GM12878 (cell line): ENCODE measurements at regions not wholly inside any gene's neighbourhood (a gene's known extent, or its start where the extent isn't known, plus 50 kb on each side); places are given as distances from the start of the nearest gene placed in this dataset.

Experiments used
- ATAC-seq: fragments of 200-7000 bp; cut with Tn5 transposase; 3 replicates; pipeline ENCODE4 v1.9.1; 2020; ENCODE audit warnings: mild to moderate bottlenecking, moderate library complexity
- BruUV-seq: library from RNA; stranded (reverse); fragments of 400-500 nt; replicated peaks from 2 replicates; lab custom pipeline; 2021; lab: Mats Ljungman, UMichigan
- CTCF ChIA-PET: fragments of 300-600 bp; sonication (Branson Sonifier 250); formaldehyde crosslinking; extraction: SDS; loops from one replicate; lab custom pipeline; 2021; ENCODE audit warnings: inconsistent platforms; lab: Yijun Ruan, JAX
- POLR2A ChIA-PET: fragments of 350-600 bp; formaldehyde crosslinking; extraction: SDS; loops from one replicate; lab custom pipeline; 2021; ENCODE audit warnings: inconsistent platforms; lab: Charles Lee
- RAD21 ChIA-PET: fragments of 300-600 bp; sonication (Branson Sonifier 250); formaldehyde crosslinking; loops from one replicate; lab custom pipeline; 2023; ENCODE audit warnings: antibody characterized with exemption; ENCODE audit not compliant: unreplicated experiment; lab: Charles Lee
- SMC1A ChIA-PET: fragments of 300-600 bp; sonication (Branson Sonifier 250); formaldehyde crosslinking; loops from one replicate; lab custom pipeline; 2023; ENCODE audit not compliant: unreplicated experiment, uncharacterized antibody; lab: Charles Lee
- DNase-seq: peaks from one replicate; pipeline ENCODE4 v3.0.0-alpha.2; 2011; ENCODE audit warnings: low read depth, low spot score
- FAIRE-seq: peaks from 3 replicates; lab custom pipeline; 2011; peaks lifted over from hg19 to GRCh38; lab: Jason Lieb, UNC
- H2AFZ ChIP-seq: 2 replicates; pipeline ENCODE4 v1.6.0; 2011; ENCODE audit warnings: low read depth, low read length, control low read depth; ENCODE audit not compliant: control insufficient read depth
- H3K27ac ChIP-seq: 2 replicates; pipeline ENCODE4 v1.5.1; 2011; ENCODE audit warnings: control low read depth; ENCODE audit not compliant: control insufficient read depth, insufficient read depth
- H3K27me3 ChIP-seq, 2 experiments: replicated peaks in 1 of 2; 2 replicates each; pipeline versions ENCODE4 v1.6.0 to v1.6.1; 2011; ENCODE audit warnings: low read length in 1 of 2; ENCODE audit not compliant: control insufficient read depth in 2 of 2, insufficient read depth in 2 of 2
- H3K36me3 ChIP-seq, 2 experiments: 2 replicates each; pipeline ENCODE4 v1.5.1; 2011; ENCODE audit warnings: low read length in 1 of 2; ENCODE audit not compliant: control insufficient read depth in 2 of 2, insufficient read depth in 2 of 2
- H3K4me1 ChIP-seq: 2 replicates; pipeline ENCODE4 v1.6.1; 2011; ENCODE audit warnings: mild to moderate bottlenecking, low read length, moderate library complexity, mixed read lengths; ENCODE audit not compliant: control insufficient read depth, insufficient read depth
- H3K4me2 ChIP-seq: 2 replicates; pipeline ENCODE4 v1.6.0; 2011; ENCODE audit warnings: control low read depth; ENCODE audit not compliant: control insufficient read depth, insufficient read depth
- H3K4me3 ChIP-seq: fragments of 200-600 bp; sonication (generic); 2 replicates; pipeline ENCODE4 v1.5.1; 2016
- H3K79me2 ChIP-seq: 2 replicates; pipeline ENCODE4 v1.6.0; 2011; ENCODE audit warnings: low read length; ENCODE audit not compliant: control insufficient read depth, insufficient read depth
- H3K9ac ChIP-seq: 2 replicates; pipeline ENCODE4 v1.8.0; 2011; ENCODE audit warnings: low read length, control low read depth, mixed read lengths; ENCODE audit not compliant: control insufficient read depth, insufficient read depth
- H3K9me3 ChIP-seq: replicated peaks from 3 replicates; pipeline ENCODE4 v1.5.1; 2011; ENCODE audit warnings: mild to moderate bottlenecking, low read length; ENCODE audit not compliant: control insufficient read depth, insufficient read depth
- H4K20me1 ChIP-seq: 2 replicates; pipeline ENCODE4 v1.6.0; 2011; ENCODE audit not compliant: control insufficient read depth, insufficient read depth
- BRCA1 ChIP-seq: IDR thresholded peaks from 2 replicates; pipeline ENCODE4 v1.6.1; 2011; ENCODE audit warnings: low read depth, low read length, improper control_type of control experiment
- CBX3 ChIP-seq: fragments of 200-600 bp; sonication (generic); IDR thresholded peaks from 2 replicates; pipeline ENCODE4 v1.6.1; 2016; ENCODE audit warnings: low read depth, borderline replicate concordance
- CHD1 ChIP-seq: IDR thresholded peaks from 2 replicates; pipeline ENCODE4 v1.6.1; 2012; ENCODE audit warnings: low read depth, low read length, improper control_type of control experiment
- CREB1 ChIP-seq: IDR thresholded peaks from 2 replicates; pipeline ENCODE4 v1.6.1; 2012; ENCODE audit warnings: low read depth, mild to moderate bottlenecking, inconsistent platforms
- DPF2 ChIP-seq: fragments of 450-650 bp; IDR thresholded peaks from 2 replicates; pipeline ENCODE4 v1.6.1; 2017; ENCODE audit warnings: mild to moderate bottlenecking
- ESRRA ChIP-seq: IDR thresholded peaks from 2 replicates; pipeline ENCODE4 v1.6.1; 2012; ENCODE audit warnings: mild to moderate bottlenecking, low read length, improper control_type of control experiment
- ETV6 ChIP-seq, 2 experiments: fragments of 450-650 bp in 1 of 2; IDR thresholded peaks in 1 of 2; conservative IDR thresholded peaks in 1 of 2; 2 replicates each; pipeline ENCODE4 v1.6.1; 2014; ENCODE audit warnings: antibody characterized with exemption in 1 of 2, borderline replicate concordance in 1 of 2, low read depth in 1 of 2, mild to moderate bottlenecking in 1 of 2, moderate library complexity in 1 of 2
- FOXK2 ChIP-seq: fragments of 450-650 bp; IDR thresholded peaks from 2 replicates; pipeline ENCODE4 v1.6.1; 2017; ENCODE audit warnings: mild to moderate bottlenecking, moderate library complexity
- KAT2A ChIP-seq: conservative IDR thresholded peaks from 2 replicates; pipeline ENCODE4 v1.6.1; 2011; ENCODE audit warnings: low read depth, low read length; ENCODE audit not compliant: control insufficient read depth
- KLF5 ChIP-seq: fragments of 450-650 bp; IDR thresholded peaks from 2 replicates; pipeline ENCODE4 v1.6.1; 2014; ENCODE audit warnings: mild to moderate bottlenecking; ENCODE audit not compliant: partially characterized antibody
- PAX5 ChIP-seq: IDR thresholded peaks from 2 replicates; pipeline ENCODE4 v1.6.1; 2011; ENCODE audit warnings: low read depth, low read length, borderline replicate concordance
- RB1 ChIP-seq: fragments of 450-650 bp; formaldehyde crosslinking; IDR thresholded peaks from 2 replicates; pipeline ENCODE4 v1.6.1; 2017; ENCODE audit warnings: mild to moderate bottlenecking, borderline replicate concordance
- WGBS: methylation state at CpG from one replicate; pipeline ENCODE4 v1.1.6; 2016; ENCODE audit warnings: low lambda C conversion rate; ENCODE audit not compliant: insufficient replicate concordance, insufficient coverage; ENCODE audit errors: missing lambda C conversion rate; 5-methylcytosine and 5-hydroxymethylcytosine counted together
- in situ Hi-C: fragments of 300-500 bp; cut with MboI; formaldehyde crosslinking; loops from 9 replicates; pipeline ENCODE4 v1.14.3; 2018; ENCODE audit warnings: mixed read lengths
- intact Hi-C: fragments of 100-400 bp; cut with micrococcal nuclease; formaldehyde crosslinking; loops from one replicate; pipeline ENCODE4 v1.14.2; 2022; ENCODE audit not compliant: unreplicated experiment
- TF ChIP-seq, protein P1 (sequence below): fragments of 450-650 bp; IDR thresholded peaks from 2 replicates; pipeline ENCODE4 v1.6.1; 2017; ENCODE audit warnings: low read depth, mild to moderate bottlenecking, moderate library complexity
- TF ChIP-seq, protein P2 (sequence below): fragments of 450-650 bp; IDR thresholded peaks from 2 replicates; pipeline ENCODE4 v1.6.1; 2017; ENCODE audit warnings: mild to moderate bottlenecking
- TF ChIP-seq, protein P3 (sequence below): fragments of 450-650 bp; IDR thresholded peaks from 2 replicates; pipeline ENCODE4 v1.6.1; 2016; ENCODE audit warnings: mild to moderate bottlenecking, moderate library complexity, borderline replicate concordance
- TF ChIP-seq, protein P4 (sequence below): IDR thresholded peaks from 2 replicates; pipeline ENCODE4 v1.6.1; 2012; ENCODE audit warnings: low read depth, low read length, improper control_type of control experiment

DNA sequence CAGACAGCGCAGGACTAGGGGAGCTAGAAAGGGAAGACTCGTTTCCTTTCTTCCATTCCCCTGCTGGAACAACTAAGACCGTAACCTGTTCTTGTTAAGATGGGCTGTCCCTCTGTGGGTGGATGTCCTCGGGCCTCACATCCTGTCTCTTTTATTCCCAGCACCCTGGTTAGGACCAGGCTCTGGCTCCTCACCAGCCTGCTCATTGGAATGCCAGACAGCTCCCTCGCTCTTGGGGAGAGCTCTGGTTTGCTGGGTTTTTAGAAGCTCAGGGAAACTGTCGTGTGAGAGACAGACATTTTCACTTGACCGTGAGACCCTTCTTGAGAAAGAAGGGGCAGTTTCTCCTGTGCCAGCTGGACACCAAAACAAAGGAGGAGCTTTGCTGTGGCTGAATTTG is 58.1 kb upstream of the HABP2 start:
- DNase-seq (no peak), ATAC-seq (no peak), FAIRE-seq (no peak)
- no TSS peak for BruUV-seq
- in situ Hi-C loops: no loop called here
- intact Hi-C loops: no loop called here
- ChIA-PET CTCF (no interaction called here), RAD21 (no interaction called here), POLR2A (no interaction called here), SMC1A (no interaction called here)
- 21% methylated on average over 7 of the region's 7 CpGs for WGBS
- H3K4me1 ChIP-seq: no peaks in the 10 kb centered on the region
- no peak overlapping the region for H3K9ac ChIP-seq
- no peaks in the 10 kb centered on the region for H3K9me3 ChIP-seq
- no peak overlapping the region for H3K27ac ChIP-seq
- no peaks in the 10 kb centered on the region for H3K79me2 ChIP-seq
- H3K27me3 ChIP-seq: peaks cover 0 to 3% of the 10 kb centered on the region in 2 experiments; a peak in 2 of 4 replicates
- H3K36me3 ChIP-seq: no peaks in the 10 kb centered on the region
- no peak overlapping the region for H3K4me3 ChIP-seq
- no peaks in the 10 kb centered on the region for H4K20me1 ChIP-seq
- H3K4me2 ChIP-seq: no peak overlapping the region
- H2AFZ ChIP-seq: no peak overlapping the region
- TF ChIP-seq DPF2 (no peak), KAT2A (no peak), CHD1 (no peak), KLF5 (no peak), ESRRA (no peak), CREB1 (no peak), CBX3 (no peak), RB1 (no peak), FOXK2 (no peak), BRCA1 (no peak), PAX5 (no peak), ETV6 (conservative IDR thresholded peaks at IDR 0.05 in 1 of 2, IDR thresholded peaks at IDR 0.05 in 1 of 2; ENCODE audit: borderline replicate concordance in 1 of 2, low read depth in 1 of 2) (no peak)
- TF ChIP-seq, protein P1, sequence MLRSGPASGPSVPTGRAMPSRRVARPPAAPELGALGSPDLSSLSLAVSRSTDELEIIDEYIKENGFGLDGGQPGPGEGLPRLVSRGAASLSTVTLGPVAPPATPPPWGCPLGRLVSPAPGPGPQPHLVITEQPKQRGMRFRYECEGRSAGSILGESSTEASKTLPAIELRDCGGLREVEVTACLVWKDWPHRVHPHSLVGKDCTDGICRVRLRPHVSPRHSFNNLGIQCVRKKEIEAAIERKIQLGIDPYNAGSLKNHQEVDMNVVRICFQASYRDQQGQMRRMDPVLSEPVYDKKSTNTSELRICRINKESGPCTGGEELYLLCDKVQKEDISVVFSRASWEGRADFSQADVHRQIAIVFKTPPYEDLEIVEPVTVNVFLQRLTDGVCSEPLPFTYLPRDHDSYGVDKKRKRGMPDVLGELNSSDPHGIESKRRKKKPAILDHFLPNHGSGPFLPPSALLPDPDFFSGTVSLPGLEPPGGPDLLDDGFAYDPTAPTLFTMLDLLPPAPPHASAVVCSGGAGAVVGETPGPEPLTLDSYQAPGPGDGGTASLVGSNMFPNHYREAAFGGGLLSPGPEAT: no peak
- TF ChIP-seq, protein P2, sequence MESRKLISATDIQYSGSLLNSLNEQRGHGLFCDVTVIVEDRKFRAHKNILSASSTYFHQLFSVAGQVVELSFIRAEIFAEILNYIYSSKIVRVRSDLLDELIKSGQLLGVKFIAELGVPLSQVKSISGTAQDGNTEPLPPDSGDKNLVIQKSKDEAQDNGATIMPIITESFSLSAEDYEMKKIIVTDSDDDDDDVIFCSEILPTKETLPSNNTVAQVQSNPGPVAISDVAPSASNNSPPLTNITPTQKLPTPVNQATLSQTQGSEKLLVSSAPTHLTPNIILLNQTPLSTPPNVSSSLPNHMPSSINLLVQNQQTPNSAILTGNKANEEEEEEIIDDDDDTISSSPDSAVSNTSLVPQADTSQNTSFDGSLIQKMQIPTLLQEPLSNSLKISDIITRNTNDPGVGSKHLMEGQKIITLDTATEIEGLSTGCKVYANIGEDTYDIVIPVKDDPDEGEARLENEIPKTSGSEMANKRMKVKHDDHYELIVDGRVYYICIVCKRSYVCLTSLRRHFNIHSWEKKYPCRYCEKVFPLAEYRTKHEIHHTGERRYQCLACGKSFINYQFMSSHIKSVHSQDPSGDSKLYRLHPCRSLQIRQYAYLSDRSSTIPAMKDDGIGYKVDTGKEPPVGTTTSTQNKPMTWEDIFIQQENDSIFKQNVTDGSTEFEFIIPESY: no peak
- TF ChIP-seq, protein P3, sequence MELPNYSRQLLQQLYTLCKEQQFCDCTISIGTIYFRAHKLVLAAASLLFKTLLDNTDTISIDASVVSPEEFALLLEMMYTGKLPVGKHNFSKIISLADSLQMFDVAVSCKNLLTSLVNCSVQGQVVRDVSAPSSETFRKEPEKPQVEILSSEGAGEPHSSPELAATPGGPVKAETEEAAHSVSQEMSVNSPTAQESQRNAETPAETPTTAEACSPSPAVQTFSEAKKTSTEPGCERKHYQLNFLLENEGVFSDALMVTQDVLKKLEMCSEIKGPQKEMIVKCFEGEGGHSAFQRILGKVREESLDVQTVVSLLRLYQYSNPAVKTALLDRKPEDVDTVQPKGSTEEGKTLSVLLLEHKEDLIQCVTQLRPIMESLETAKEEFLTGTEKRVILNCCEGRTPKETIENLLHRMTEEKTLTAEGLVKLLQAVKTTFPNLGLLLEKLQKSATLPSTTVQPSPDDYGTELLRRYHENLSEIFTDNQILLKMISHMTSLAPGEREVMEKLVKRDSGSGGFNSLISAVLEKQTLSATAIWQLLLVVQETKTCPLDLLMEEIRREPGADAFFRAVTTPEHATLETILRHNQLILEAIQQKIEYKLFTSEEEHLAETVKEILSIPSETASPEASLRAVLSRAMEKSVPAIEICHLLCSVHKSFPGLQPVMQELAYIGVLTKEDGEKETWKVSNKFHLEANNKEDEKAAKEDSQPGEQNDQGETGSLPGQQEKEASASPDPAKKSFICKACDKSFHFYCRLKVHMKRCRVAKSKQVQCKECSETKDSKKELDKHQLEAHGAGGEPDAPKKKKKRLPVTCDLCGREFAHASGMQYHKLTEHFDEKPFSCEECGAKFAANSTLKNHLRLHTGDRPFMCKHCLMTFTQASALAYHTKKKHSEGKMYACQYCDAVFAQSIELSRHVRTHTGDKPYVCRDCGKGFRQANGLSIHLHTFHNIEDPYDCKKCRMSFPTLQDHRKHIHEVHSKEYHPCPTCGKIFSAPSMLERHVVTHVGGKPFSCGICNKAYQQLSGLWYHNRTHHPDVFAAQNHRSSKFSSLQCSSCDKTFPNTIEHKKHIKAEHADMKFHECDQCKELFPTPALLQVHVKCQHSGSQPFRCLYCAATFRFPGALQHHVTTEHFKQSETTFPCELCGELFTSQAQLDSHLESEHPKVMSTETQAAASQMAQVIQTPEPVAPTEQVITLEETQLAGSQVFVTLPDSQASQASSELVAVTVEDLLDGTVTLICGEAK: no peak
- TF ChIP-seq, protein P4, sequence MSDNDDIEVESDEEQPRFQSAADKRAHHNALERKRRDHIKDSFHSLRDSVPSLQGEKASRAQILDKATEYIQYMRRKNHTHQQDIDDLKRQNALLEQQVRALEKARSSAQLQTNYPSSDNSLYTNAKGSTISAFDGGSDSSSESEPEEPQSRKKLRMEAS: no peak
